Transverse colon (tissue), 4 donors: ENCODE measurements at regions not wholly inside any gene's neighbourhood (a gene's known extent, or its start where the extent isn't known, plus 50 kb on each side); places are given as distances from the start of the nearest gene placed in this dataset.

Experiments
- CTCF ChIP-seq, 5 experiments: fragments of 200-600 bp in 3 of 5; fragments of 450-650 bp in 2 of 5; sonication (generic) in 3 of 5; IDR thresholded peaks; 1 replicate in 2 of 5; 2 replicates in 3 of 5; pipeline ENCODE4 v1.5.1; 2016 to 2017; ENCODE audit warnings: antibody characterized with exemption in 5 of 5, inconsistent platforms in 3 of 5, mild to moderate bottlenecking in 2 of 5, moderate library complexity in 1 of 5
- EP300 ChIP-seq: sonication (generic); formaldehyde crosslinking; IDR thresholded peaks from one replicate; pipeline ENCODE4 v1.6.1; 2017; ENCODE audit warnings: antibody characterized with exemption, low read depth
- POLR2A ChIP-seq: fragments of 450-650 bp; IDR thresholded peaks from one replicate; pipeline ENCODE4 v1.6.1; 2016; ENCODE audit warnings: antibody characterized with exemption, mild to moderate bottlenecking, moderate library complexity
- POLR2AphosphoS5 ChIP-seq, 3 donors: sonication (generic); formaldehyde crosslinking; IDR thresholded peaks; one replicate each; pipeline ENCODE4 v1.6.1; 2016; ENCODE audit warnings: antibody characterized with exemption in 3 of 3

- TF ChIP-seq CTCF (IDR thresholded peaks at IDR 0.05) (no peak), POLR2A (no peak), EP300 (no peak), POLR2AphosphoS5 (IDR thresholded peaks at IDR 0.05) (no peak)
These were observed 286.3 kb downstream of the NUAK1 start for GRCh38 chr12:105852496-105852895.
